ENCODE measurements at regions not wholly inside any gene's neighbourhood (a gene's known extent, or its start where the extent isn't known, plus 50 kb on each side); places are given as distances from the start of the nearest gene placed in this dataset.
"Not testable (repeated sequence)": the region's sequence is repeated elsewhere in the genome, so short reads cannot be mapped to it uniquely, and the experiment has no call there.

- no peak overlapping the region for H3K27ac ChIP-seq (ENCODE audit: low read length)
- no peaks in the 10 kb centered on the region for H3K36me3 ChIP-seq (ENCODE audit: control insufficient read depth in 1 of 2, insufficient read depth in 2 of 2, low read length in 2 of 2)
- H3K4me3 ChIP-seq (ENCODE audit: low read depth in 1 of 2, low read length in 2 of 2), result no peak overlapping the region
- H3K4me1 ChIP-seq (ENCODE audit: control insufficient read depth in 1 of 2, insufficient read depth in 2 of 2, low read length in 2 of 2), result peaks cover 0 to 3% of the 10 kb centered on the region in 2 donors
- no peaks in the 10 kb centered on the region for H3K27me3 ChIP-seq (ENCODE audit: low read depth, low read length)
- peaks cover 0 to under 1% of the 10 kb centered on the region in 2 donors for H3K9me3 ChIP-seq (ENCODE audit: control insufficient read depth in 1 of 2, low read length in 2 of 2)
These were observed 323.4 kb upstream of the RBMS1 start for GRCh38 chr2:160816916-160817499.

GRCh38 chr2:160820691-160821090, 327.1 kb upstream of the RBMS1 start:
- Histone ChIP-seq H3K36me3 (ENCODE audit: control insufficient read depth in 1 of 2, insufficient read depth in 2 of 2, low read length in 2 of 2) (no peaks in the 10 kb centered on the region), H3K9me3 (ENCODE audit: control insufficient read depth in 1 of 2, low read length in 2 of 2) (peaks cover 8 to 9% of the 10 kb centered on the region in 2 donors), H3K27me3 (ENCODE audit: low read depth, low read length) (no peaks in the 10 kb centered on the region), H3K4me3 (ENCODE audit: low read depth in 1 of 2, low read length in 2 of 2) (no peak overlapping the region), H3K27ac (ENCODE audit: low read length) (no peak overlapping the region), H3K4me1 (ENCODE audit: control insufficient read depth in 1 of 2, insufficient read depth in 2 of 2, low read length in 2 of 2) (no peaks in the 10 kb centered on the region)

GRCh38 chr2:160822006-160822405, 328.4 kb upstream of the RBMS1 start:
- peaks cover 14 to 17% of the 10 kb centered on the region in 2 donors for H3K9me3 ChIP-seq (ENCODE audit: control insufficient read depth in 1 of 2, low read length in 2 of 2)
- H3K36me3 ChIP-seq (ENCODE audit: control insufficient read depth in 1 of 2, insufficient read depth in 2 of 2, low read length in 2 of 2), result no peaks in the 10 kb centered on the region
- H3K27me3 ChIP-seq (ENCODE audit: low read depth, low read length), result no peaks in the 10 kb centered on the region
- H3K4me1 ChIP-seq (ENCODE audit: control insufficient read depth in 1 of 2, insufficient read depth in 2 of 2, low read length in 2 of 2), result no peaks in the 10 kb centered on the region
- H3K27ac ChIP-seq (ENCODE audit: low read length), result no peak overlapping the region
- H3K4me3 ChIP-seq (ENCODE audit: low read depth in 1 of 2, low read length in 2 of 2), result no peak overlapping the region

GRCh38 chr2:160825433-160825832, 331.8 kb upstream of the RBMS1 start:
- Histone ChIP-seq H3K4me1 (ENCODE audit: control insufficient read depth in 1 of 2, insufficient read depth in 2 of 2, low read length in 2 of 2) (no peaks in the 10 kb centered on the region), H3K27me3 (ENCODE audit: low read depth, low read length) (no peaks in the 10 kb centered on the region), H3K9me3 (ENCODE audit: control insufficient read depth in 1 of 2, low read length in 2 of 2) (peaks cover 14 to 19% of the 10 kb centered on the region in 2 donors)

GRCh38 chr2:160826496-160826895, 332.9 kb upstream of the RBMS1 start:
- no peaks in the 10 kb centered on the region for H3K27me3 ChIP-seq (ENCODE audit: low read depth, low read length)
- no peaks in the 10 kb centered on the region for H3K4me1 ChIP-seq (ENCODE audit: control insufficient read depth in 1 of 2, insufficient read depth in 2 of 2, low read length in 2 of 2)
- no peak overlapping the region for H3K27ac ChIP-seq (ENCODE audit: low read length)
- peaks cover 14 to 19% of the 10 kb centered on the region in 2 donors for H3K9me3 ChIP-seq (ENCODE audit: control insufficient read depth in 1 of 2, low read length in 2 of 2)
- no peaks in the 10 kb centered on the region for H3K36me3 ChIP-seq (ENCODE audit: control insufficient read depth in 1 of 2, insufficient read depth in 2 of 2, low read length in 2 of 2)
- peak overlapping the region in 1 of 2 donors; percentile 41 for H3K4me3 ChIP-seq (ENCODE audit: low read depth in 1 of 2, low read length in 2 of 2)

More at GRCh38 chr2:160825433-160825832, 331.8 kb upstream of the RBMS1 start:
- Histone ChIP-seq H3K36me3 (ENCODE audit: control insufficient read depth in 1 of 2, insufficient read depth in 2 of 2, low read length in 2 of 2) (no peaks in the 10 kb centered on the region), H3K4me3 (ENCODE audit: low read depth in 1 of 2, low read length in 2 of 2) (peak overlapping the region in 1 of 2 donors; percentile 21), H3K27ac (ENCODE audit: low read length) (no peak overlapping the region)

- no peak overlapping the region for H3K27ac ChIP-seq (ENCODE audit: low read length)
- H3K4me3 ChIP-seq (ENCODE audit: low read depth in 1 of 2, low read length in 2 of 2), result no peak overlapping the region
- no peaks in the 10 kb centered on the region for H3K27me3 ChIP-seq (ENCODE audit: low read depth, low read length)
- H3K9me3 ChIP-seq (ENCODE audit: control insufficient read depth in 1 of 2, low read length in 2 of 2), result peaks cover 14 to 16% of the 10 kb centered on the region in 2 donors
- no peaks in the 10 kb centered on the region for H3K36me3 ChIP-seq (ENCODE audit: control insufficient read depth in 1 of 2, insufficient read depth in 2 of 2, low read length in 2 of 2)
- no peaks in the 10 kb centered on the region for H3K4me1 ChIP-seq (ENCODE audit: control insufficient read depth in 1 of 2, insufficient read depth in 2 of 2, low read length in 2 of 2)
These were observed 332.2 kb upstream of the TANK start for GRCh38 chr2:160828076-160828475.

- not testable (repeated sequence) for H3K4me1 ChIP-seq (ENCODE audit: control insufficient read depth in 1 of 2, insufficient read depth in 2 of 2, low read length in 2 of 2); H3K4me3 ChIP-seq (ENCODE audit: low read depth in 1 of 2, low read length in 2 of 2); H3K27ac ChIP-seq (ENCODE audit: low read length); H3K36me3 ChIP-seq (ENCODE audit: control insufficient read depth in 1 of 2, insufficient read depth in 2 of 2, low read length in 2 of 2); H3K27me3 ChIP-seq (ENCODE audit: low read depth, low read length); H3K9me3 ChIP-seq (ENCODE audit: control insufficient read depth in 1 of 2, low read length in 2 of 2)
These were observed 327.8 kb upstream of the TANK start for GRCh38 chr2:160832381-160832780.

- Histone ChIP-seq H3K27me3 (ENCODE audit: low read depth, low read length) (no peaks in the 10 kb centered on the region), H3K36me3 (ENCODE audit: control insufficient read depth in 1 of 2, insufficient read depth in 2 of 2, low read length in 2 of 2) (no peaks in the 10 kb centered on the region), H3K4me1 (ENCODE audit: control insufficient read depth in 1 of 2, insufficient read depth in 2 of 2, low read length in 2 of 2) (no peaks in the 10 kb centered on the region), H3K4me3 (ENCODE audit: low read depth in 1 of 2, low read length in 2 of 2) (no peak overlapping the region), H3K27ac (ENCODE audit: low read length) (no peak overlapping the region), H3K9me3 (ENCODE audit: control insufficient read depth in 1 of 2, low read length in 2 of 2) (no peaks in the 10 kb centered on the region)
These were observed 325.1 kb upstream of the TANK start for GRCh38 chr2:160835166-160835565.

- Histone ChIP-seq H3K27ac (ENCODE audit: low read length) (peak overlapping the region; percentile 48), H3K4me1 (ENCODE audit: control insufficient read depth in 1 of 2, insufficient read depth in 2 of 2, low read length in 2 of 2) (no peaks in the 10 kb centered on the region), H3K27me3 (ENCODE audit: low read depth, low read length) (no peaks in the 10 kb centered on the region), H3K4me3 (ENCODE audit: low read depth in 1 of 2, low read length in 2 of 2) (no peak overlapping the region), H3K36me3 (ENCODE audit: control insufficient read depth in 1 of 2, insufficient read depth in 2 of 2, low read length in 2 of 2) (no peaks in the 10 kb centered on the region), H3K9me3 (ENCODE audit: control insufficient read depth in 1 of 2, low read length in 2 of 2) (no peaks in the 10 kb centered on the region)
These were observed 323.5 kb upstream of the TANK start for GRCh38 chr2:160836755-160837154.

GRCh38 chr2:160837416-160837815, 322.8 kb upstream of the TANK start:
- Histone ChIP-seq H3K27ac (ENCODE audit: low read length) (peak overlapping the region; percentile 37), H3K36me3 (ENCODE audit: control insufficient read depth in 1 of 2, insufficient read depth in 2 of 2, low read length in 2 of 2) (no peaks in the 10 kb centered on the region), H3K27me3 (ENCODE audit: low read depth, low read length) (no peaks in the 10 kb centered on the region), H3K9me3 (ENCODE audit: control insufficient read depth in 1 of 2, low read length in 2 of 2) (no peaks in the 10 kb centered on the region), H3K4me3 (ENCODE audit: low read depth in 1 of 2, low read length in 2 of 2) (no peak overlapping the region), H3K4me1 (ENCODE audit: control insufficient read depth in 1 of 2, insufficient read depth in 2 of 2, low read length in 2 of 2) (no peaks in the 10 kb centered on the region)

- Histone ChIP-seq H3K27me3 (ENCODE audit: low read depth, low read length) (no peaks in the 10 kb centered on the region), H3K4me1 (ENCODE audit: control insufficient read depth in 1 of 2, insufficient read depth in 2 of 2, low read length in 2 of 2) (no peaks in the 10 kb centered on the region), H3K36me3 (ENCODE audit: control insufficient read depth in 1 of 2, insufficient read depth in 2 of 2, low read length in 2 of 2) (no peaks in the 10 kb centered on the region), H3K4me3 (ENCODE audit: low read depth in 1 of 2, low read length in 2 of 2) (no peak overlapping the region), H3K9me3 (ENCODE audit: control insufficient read depth in 1 of 2, low read length in 2 of 2) (peaks cover under 1% of the 10 kb centered on the region in 2 donors), H3K27ac (ENCODE audit: low read length) (no peak overlapping the region)
These were observed 322.1 kb upstream of the TANK start for GRCh38 chr2:160838147-160838546.

GRCh38 chr2:160838691-160839090, 321.5 kb upstream of the TANK start:
- Histone ChIP-seq H3K4me1 (ENCODE audit: control insufficient read depth in 1 of 2, insufficient read depth in 2 of 2, low read length in 2 of 2) (no peaks in the 10 kb centered on the region), H3K9me3 (ENCODE audit: control insufficient read depth in 1 of 2, low read length in 2 of 2) (peaks cover 3% of the 10 kb centered on the region in 2 donors), H3K36me3 (ENCODE audit: control insufficient read depth in 1 of 2, insufficient read depth in 2 of 2, low read length in 2 of 2) (no peaks in the 10 kb centered on the region), H3K27me3 (ENCODE audit: low read depth, low read length) (no peaks in the 10 kb centered on the region), H3K4me3 (ENCODE audit: low read depth in 1 of 2, low read length in 2 of 2) (no peak overlapping the region), H3K27ac (ENCODE audit: low read length) (no peak overlapping the region)

All from muscle layer of duodenum (tissue), 2 donors.